NCI-H2107 treated with DMSO at 0.1 percent for 48 hours (cell line): ENCODE measurements at regions not wholly inside any gene's neighbourhood (a gene's known extent, or its start where the extent isn't known, plus 50 kb on each side); places are given as distances from the start of the nearest gene placed in this dataset.
"Not testable (repeated sequence)": the region's sequence is repeated elsewhere in the genome, so short reads cannot be mapped to it uniquely, and the experiment has no call there.

Experiments
- DNase-seq: peaks from one replicate; lab custom pipeline; 2025; ENCODE audit not compliant: unreplicated experiment; lab: John Stamatoyannopoulos, UW

DNA sequence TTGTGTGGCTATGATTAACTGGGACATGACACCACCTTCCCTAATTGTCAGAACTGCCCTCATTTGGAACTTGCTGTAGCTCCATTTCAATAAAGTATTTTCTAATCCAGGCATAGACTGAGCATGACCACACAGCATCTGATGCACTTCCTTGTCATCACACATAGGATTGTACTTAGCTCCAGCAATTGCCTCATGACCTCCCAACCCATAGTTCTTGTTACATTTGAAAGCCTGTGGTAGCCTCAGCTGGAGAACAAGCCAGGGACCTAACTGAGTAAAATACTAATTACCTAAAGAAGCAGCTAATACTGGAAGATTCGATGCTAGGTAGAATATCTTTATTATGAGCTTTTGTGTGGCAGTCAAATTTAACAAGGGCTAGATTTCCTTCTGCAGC, 187.3 kb upstream of the KIF2B start:
- DNase-seq: no peak

DNA sequence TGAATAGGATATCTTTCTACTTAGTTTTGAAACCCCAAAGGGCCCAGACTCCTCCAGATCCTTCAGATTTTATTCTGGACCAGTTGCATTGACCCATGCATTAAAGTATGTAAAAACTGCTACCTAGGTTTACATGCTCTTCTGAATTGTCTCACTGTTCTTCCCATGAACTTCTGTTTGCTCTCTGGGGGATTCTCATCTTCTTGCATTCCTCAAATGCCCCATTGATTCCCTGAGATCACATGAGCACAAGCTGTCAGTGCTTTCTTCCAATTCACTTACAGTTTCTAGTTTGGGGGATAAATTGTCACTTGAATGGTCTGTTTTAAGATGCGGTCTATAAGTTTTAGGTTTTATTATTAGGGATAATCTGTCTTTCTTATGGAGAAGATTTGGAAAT, 188.9 kb upstream of the KIF2B start:
- no peak for DNase-seq

DNA sequence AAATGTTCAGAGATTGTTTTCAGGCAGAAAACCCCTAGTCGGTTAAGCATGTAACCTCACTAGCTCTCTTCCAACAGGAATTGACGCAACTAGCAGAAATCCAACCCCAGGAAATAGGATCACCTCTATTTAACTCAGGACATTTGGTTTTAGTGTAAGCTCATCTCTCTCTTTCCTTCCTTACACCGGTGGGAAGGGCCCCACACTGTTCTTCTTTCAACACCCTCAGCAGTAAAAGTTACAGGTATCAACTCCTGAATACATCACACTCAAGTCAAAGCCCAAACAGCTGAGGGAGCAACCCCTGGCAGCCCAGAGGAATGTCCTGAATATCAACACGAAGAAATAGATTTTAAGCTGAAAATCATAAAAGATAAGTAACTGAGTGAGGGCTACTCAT, 191.2 kb upstream of the KIF2B start:
- no peak for DNase-seq

DNA sequence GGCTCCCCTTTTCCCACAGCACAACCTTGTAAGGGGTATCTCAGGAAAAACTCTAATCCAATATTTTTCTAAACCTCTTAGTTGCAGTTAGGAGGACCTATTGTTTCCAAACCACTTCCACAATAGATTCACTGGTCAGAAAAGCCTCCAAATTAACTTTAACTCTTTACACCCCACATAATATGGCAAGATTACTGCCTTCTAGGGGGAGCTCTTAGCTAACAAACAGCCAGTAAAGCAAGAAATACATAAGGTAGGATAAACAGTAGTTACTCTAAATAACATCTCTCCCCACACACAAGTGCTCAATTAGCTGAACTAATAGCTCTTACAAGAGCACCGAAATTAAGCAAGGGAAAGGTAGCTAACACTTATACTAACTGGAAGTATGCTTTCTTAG, 192.1 kb upstream of the KIF2B start:
- DNase-seq: no peak

DNA sequence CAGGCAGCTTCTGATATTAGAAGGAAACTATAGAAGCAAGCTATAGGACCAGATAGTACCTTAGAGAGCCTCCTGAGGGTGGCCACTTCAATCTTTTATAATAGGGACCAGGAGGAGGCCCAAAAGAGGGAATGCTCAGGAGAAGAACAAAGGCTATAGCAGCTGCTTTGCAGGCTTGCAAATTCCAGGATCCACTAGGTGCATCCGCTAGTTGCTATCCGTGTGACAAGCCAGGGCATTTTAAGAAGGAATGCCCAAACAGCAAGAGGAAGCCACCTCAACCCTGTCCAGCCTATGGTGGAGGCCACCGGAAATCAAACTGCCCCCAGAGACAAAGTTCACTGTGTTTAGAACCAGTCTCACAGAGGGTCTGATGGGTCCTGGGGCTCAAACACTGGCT, 192.6 kb upstream of the KIF2B start:
- DNase-seq: no peak

DNA sequence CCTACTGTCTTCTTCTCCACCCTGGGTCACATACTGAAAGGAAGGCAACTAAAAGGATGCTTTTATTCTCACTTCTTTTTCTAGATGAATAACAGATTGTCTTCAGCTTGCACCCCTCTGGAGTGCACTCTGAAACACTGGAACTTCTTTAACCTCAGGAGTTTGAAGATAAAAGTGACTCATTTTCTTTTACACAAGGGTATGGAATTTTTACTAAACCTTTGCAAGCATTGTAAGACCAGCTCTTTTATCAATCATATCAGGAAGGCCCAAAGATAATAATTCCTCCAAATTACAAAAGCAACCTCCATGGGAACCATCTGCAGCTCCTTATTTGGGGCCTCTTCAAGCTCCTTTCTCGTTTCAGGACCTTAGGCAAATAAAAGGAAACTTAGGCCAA, 193.5 kb upstream of the KIF2B start:
- no peak for DNase-seq

DNA sequence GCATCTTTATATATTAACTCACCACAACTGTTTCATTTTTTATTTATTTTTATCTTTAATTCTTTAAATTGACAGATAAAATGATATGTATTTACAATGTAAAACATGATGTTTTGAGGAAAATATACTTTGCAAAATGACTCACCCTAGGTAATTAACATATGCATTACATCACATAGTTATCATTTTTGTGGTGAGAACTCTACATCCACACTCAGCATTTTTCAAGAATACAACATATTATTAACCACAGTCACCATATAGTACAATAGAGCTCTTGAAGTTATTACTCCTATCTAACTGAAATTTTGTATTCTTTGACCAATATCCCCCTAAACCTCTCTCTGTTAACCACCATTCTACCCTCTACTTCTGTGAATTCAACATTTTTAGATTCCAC, 194.7 kb upstream of the KIF2B start:
- DNase-seq: no peak

DNA sequence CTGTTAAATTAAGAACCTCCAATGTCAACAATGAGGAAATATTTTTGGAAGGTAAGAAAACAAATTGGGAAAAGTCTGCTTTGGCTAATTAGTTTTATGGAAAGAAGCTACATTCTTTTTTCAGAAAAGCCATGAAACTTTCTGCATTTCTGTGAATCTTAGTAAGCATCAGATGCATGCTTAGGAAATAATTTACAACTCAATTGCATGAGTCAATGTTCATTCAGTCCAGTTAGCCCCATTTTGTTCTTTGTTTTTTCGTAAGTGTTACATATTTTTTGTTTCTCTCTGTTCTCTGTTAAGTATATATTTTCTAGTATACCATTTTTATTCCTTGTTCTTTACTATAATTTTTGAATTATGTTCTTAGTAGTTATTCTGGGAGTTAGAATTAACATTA, 195.2 kb upstream of the KIF2B start:
- no peak for DNase-seq

DNA sequence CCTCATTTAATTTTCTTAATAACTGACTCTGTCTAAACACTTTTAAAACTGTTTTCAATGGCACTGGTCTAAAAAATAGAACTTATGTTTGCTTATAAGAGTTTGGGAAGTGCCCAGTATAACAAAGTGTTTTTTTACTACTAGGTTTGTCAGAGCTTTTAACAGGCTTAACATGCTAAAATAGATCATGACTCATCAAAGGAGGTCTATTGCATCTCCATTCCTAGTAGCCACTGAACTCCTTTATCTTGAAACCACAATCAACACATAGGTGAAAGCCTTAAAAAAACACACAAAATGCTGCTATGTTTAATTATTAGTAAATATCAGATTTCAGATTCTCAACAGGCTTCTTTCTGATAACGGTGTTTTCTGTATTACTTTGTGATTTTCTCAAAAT, 196.4 kb upstream of the KIF2B start:
- DNase-seq: no peak

DNA sequence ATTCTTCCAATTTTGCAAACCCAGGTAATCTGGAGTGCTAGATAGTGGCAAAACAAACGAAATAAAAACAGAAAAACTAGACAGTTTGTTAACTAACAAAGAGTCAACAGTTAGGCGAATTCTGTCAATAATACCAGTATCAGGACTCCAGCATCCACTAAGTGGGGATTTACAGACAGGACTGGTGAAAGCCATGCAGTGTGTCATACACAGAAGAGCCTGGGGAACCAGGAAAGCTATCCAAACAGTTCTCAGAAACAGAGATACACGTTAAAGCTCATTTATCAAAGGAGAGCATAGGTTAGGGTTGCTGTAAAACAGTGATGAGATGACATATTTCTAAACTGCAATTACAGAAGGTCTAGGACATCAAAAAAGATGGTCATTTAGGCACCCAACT, 203.7 kb upstream of the KIF2B start:
- no peak for DNase-seq

DNA sequence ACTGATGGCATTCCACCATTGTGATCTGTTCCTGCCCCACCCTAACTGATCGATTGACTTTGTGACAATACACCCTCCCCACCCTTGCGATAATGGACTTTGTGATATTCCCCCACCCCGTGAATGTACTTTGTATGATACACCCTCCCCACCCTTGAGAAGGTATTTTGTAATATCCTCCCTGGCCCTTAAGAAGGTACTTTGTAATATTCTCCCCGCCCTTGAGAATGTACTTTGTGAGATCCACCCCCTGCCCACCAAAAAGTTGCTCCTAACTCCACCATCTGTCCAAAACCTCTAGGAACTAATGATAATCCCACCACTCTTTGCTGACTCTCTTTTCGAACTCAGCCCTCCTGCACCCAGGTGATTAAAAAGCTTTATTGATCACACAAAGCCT, 214.5 kb upstream of the KIF2B start:
- DNase-seq: not testable (repeated sequence)

DNA sequence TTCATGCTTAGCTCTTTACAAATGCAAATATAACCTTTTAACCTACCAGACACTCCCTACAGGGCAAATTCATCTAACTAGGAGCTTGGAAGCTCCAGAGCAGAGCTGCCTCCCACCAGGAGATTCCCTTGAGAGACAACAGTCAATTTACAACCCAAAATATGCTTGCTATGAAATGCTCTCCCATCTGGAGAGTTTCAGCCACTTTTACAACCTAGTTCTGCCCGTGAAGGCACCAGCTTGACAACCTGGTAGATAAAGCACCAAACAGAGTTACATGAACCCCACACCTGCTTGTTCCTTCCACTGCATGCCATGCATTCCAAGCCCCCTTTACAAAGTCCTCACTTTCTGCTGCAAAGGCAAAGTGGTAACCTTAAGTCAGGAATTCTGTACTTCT, 215.3 kb upstream of the KIF2B start:
- DNase-seq: no peak

DNA sequence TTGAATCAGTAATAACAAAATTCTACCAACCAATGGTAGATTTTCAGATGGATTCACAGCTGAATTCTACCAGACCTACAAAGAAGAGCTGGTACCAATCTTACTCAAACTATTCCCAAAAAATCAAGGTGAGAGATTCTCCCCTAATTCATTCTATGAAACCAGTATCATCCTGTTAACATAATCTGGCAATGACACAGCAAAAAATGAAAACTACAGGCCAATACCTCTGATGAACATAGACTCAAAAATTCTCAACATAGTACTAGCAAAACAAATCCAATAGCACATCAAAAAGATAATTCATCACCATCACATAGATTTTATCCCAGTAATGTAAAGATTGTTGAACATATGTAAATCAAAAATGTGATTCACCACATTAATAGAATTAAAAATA, 234.4 kb upstream of the KIF2B start:
- no peak for DNase-seq

DNA sequence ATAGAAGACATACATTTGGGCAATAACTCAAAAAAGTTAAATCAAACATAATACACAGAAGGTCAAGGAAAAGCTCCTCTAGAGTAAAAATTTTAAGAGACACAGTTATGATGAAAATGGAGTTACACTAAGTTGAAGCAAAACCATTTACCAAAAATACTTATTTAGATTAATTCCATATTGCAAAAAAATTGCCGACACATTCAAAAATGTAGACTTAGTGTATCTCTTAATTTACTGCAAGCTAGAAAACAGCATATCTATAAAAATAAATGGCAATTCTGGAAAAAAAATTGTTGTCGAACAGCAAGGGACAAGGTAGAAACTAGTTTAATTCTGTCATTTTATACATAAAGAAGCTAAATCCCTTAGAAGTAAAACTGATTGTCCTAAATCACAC, 248.7 kb upstream of the KIF2B start:
- DNase-seq: no peak

DNA sequence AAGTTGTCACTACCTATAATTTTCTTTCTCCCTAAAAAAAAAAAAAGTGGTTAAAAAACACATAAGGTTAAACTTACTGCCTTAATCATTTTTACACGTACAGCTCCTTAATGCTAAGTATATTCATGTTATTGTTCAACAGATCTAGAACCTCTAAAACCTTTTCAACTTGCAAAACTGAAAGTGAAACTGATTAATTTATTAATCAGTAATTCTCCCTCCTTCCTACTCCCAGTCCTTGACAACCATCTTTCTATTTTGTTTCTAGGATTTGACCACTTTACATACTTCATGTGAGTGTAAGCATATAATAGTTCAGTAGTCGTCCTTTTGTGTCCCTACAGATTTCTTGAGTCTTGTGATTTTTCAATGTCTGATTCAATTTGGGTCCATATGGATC, 251.4 kb upstream of the KIF2B start:
- no peak for DNase-seq

DNA sequence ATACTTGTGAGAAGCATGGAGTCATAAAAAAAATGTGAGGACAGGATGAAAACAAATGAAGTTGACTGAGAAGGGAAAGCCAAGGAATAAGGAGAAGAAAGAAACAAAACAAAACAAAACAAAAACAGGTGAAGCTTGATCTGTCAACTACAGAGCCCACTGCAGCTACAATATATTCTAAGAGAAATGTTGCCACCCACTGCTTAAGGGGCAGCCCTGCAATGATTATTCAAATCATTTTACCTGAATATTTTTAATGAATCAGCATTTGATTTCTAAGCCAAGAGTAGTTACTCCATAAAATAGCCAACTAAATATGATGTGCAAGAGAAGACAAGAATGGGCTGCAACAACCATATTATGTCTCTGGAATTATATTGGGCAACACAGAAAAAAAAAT, 252.0 kb upstream of the KIF2B start:
- DNase-seq: no peak

DNA sequence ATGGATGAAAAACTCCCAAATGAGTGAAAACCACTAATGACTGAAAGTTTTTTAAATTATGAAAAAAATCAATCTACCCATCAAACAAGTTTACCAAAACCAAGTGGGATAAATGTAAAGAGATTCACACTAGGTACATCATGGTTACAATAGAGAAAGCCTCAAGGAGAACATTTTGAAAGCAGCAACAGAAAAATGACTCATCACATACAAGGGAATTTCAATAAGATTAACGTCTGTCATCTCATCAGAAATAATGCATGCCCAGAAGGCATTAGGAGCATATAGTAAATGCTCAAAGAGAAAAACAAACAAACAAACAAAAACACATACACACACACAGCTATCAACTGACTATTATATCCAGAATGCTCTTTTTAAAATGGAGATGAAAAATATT, 261.8 kb upstream of the KIF2B start:
- DNase-seq: no peak

DNA sequence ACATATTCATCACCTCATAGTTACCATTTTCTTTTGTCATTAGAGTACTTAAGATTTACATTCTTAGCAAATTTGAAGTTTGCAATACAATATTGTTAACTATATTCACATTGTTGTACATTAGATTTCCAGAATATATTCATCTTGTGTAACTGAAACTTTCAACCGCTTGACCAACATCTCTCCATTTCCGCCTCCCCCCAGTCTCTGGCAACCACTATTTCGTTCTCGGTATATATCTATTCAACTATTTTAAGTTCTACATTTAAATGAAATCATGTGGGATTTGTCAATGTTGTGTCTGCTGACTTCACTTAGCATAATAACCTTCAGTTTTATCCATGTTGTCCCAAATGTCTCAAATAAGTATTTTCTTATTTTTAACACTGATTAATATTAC, 274.5 kb upstream of the KIF2B start:
- DNase-seq: no peak

DNA sequence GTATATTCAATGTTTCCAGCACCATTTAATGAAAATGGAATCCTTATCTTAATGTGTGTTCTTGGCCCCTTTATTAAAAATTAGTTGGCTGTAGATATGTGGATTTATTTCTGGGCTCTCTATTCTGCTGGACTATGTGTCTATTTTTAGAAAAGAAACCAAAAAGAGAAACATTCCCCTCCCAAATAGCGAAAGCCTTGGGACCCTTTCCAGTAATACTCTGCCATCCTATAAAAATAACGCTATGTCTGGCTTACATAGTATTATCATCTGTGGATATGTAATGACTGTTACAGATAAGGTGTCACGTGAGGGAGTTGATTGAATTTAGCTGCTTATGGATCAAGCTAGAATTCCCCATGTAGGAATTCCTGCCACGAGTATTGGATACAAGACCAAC, 279.3 kb upstream of the KIF2B start:
- DNase-seq: no peak

DNA sequence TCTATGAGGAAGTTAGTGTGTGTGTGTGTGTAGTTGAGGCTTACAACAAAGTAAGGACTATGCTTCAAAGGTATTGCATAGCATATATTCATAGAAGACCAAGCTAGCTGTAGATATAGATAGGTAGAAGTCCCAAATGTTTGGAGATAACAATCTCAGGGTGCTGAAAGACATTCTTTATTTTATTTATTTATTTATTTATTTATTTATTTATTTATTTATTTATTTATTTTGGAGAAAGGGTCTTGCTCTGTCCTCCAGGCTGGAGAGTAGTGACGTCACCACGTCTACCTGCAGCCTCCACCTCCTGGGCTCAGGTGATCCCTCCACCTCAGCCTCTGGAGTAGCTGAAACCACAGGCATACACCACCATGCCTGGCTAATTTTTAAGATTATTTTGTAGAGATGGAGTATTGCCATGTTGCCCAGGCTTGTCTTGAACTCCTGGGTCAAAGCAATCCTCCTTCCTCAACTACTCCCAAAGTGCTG, 284.6 kb upstream of the KIF2B start:
- no peak for DNase-seq

DNA sequence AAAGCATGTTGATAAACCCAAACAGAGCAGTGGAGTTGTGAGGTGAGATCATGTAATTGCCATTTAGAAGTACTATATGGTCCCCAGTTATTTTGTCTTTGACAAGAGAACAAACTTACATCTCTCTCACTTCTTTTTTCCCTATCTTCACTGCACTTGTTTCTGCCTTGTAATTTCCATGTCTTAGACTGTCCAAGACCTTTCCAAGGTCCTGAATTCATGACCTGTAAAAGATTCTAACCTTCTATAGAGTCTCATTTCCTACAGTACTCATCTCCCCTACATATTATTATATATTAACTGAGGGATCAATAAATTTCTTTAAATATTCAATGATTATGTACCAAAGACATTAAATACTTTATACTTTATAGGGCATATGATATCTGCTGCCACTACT, 295.3 kb upstream of the KIF2B start:
- no peak for DNase-seq

DNA sequence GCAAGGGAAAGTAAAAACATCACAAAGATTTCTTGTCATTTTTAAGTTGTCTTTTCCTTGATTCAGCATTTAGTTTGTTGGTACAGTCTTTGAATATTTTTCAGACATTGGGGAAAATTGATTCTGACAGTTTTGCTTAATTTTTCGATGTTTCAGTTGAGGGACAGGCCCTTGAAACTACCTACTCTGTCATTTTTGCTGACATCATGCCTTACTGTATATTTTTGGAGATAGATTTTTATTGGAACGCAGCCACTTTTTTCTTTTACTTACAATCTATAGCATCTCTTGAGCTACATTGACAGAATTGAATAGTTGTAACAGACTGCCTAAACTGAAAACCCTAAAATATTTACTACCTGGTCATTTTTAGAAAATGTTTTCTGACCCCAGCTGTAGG, 297.1 kb upstream of the KIF2B start:
- no peak for DNase-seq

DNA sequence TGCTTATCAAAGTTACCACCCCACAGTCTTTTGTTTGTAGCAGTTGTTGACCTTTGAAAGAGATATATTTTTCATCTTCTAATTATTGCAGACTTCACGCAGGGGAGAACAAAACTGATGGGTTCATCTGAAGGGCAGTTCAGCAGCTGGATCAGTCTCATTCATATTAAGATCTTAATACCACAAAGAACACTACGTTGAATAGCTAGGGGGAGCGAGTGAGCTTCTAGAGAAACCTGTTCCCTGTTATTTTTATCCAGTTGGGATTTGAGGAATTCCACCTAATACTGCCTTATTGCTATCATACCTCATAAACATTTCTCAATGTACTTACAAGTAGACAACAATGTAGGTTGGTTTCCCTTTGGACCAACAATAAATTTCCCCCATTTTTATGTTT, 306.1 kb upstream of the KIF2B start:
- no peak for DNase-seq

DNA sequence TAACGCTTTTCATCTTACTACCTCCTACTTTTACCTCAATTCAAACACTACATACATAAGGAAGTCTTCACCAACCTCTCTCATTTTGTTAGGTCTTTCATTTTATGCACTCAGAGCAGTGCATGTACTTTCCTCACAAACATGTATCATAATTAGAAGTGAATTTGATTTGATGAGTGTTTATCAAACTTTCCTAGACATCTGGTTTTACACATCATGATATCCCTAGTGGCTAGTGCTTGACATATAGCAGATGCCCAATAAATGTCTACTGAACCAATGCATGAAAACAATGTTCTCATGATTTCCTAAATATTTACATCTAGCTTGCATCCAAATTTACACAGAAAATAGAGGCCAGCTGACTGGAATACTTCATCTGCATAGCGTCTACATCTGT, 323.4 kb upstream of the KIF2B start:
- DNase-seq: no peak
